KOPT-K1 (cell line): ENCODE measurements at regions not wholly inside any gene's neighbourhood (a gene's known extent, or its start where the extent isn't known, plus 50 kb on each side); places are given as distances from the start of the nearest gene placed in this dataset.

ENCODE experiments used
- H3K27ac ChIP-seq: fragments of 200-600 bp; sonication (generic); 2 replicates; pipeline ENCODE4 v1.5.1; 2016; ENCODE audit warnings: antibody characterized with exemption, mild to moderate bottlenecking, low read depth, low read length; ENCODE audit not compliant: poor library complexity, severe bottlenecking
- H3K36me3 ChIP-seq: fragments of 200-600 bp; sonication (generic); 2 replicates; pipeline ENCODE4 v1.5.1; 2017; ENCODE audit warnings: antibody characterized with exemption, mild to moderate bottlenecking, low read length, moderate library complexity; ENCODE audit not compliant: insufficient read depth
- H3K9me3 ChIP-seq: fragments of 200-600 bp; sonication (generic); 2 replicates; pipeline ENCODE4 v1.5.1; 2017; ENCODE audit warnings: antibody characterized with exemption, low read length, mild to moderate bottlenecking; ENCODE audit not compliant: insufficient read depth, poor library complexity, severe bottlenecking

DNA sequence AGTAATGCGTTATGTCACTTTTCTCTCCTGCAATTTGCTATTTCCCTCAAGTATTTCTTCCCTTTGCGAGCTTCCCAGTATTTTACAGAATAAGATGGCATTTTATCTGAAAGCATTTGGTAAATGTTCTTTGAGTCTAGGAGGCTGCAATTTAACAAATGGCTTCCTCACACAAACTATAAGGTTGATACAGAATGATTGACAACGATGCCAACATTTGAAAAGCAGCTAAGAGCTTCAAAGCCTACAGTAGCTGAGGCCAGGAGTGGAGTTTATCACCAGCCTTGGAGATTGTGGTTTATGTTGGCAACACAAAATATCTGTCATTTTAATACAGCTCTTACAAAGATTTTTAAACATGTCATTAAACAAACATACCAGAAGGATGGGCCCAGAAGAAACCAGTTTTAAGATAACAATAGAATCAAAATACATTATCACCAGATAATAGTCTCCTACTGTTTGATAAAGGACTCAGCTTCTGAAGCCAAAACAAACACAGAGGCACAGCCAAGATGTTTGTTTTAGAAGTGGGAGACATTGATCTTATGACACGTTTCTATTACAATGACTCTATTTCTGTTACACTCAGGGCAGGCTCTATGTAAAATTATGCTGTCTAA, 711.4 kb upstream of the ACVR2A start:
- Histone ChIP-seq H3K36me3 (no peaks in the 10 kb centered on the region), H3K27ac (no peak overlapping the region), H3K9me3 (no peaks in the 10 kb centered on the region)

DNA sequence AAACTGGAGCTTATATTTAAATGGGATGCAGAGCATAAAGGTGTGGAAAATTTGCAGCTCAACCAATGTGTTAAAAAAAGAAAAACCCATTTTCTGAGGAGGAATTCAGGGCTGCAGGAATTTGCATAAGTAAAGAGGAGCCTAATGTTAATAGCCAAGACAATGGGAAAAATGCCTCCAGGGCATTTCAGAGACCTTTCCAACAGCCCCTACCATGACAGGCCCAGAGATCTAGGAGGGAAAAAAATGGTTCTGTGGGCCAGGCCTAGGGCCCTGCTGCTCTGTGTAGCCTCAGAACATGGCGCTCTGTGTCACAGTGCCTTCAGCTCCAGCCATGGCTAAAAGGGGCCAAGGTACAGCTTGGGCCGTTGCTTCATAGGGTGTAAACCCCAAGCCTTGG, 719.7 kb upstream of the ACVR2A start:
- H3K27ac ChIP-seq = no peak overlapping the region
- H3K9me3 ChIP-seq = no peaks in the 10 kb centered on the region
- no peaks in the 10 kb centered on the region for H3K36me3 ChIP-seq

DNA sequence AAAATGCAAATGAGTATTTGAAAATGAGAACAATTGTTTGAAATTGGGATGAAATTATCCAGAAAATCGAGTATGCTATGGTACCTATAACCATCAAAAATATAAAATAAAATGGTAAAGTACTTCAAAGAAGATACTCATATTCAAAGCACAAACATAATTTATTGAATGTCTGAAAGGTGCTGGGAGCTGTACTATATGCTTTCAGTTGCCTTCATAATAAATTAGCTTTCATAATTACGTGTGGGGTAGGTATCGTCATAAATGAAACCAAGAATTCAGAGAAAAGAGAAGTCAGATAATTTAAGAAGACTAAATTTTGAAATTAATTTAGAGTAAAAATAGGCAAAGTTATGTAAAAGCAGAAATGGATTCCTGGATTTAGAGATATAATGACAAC, 721.9 kb upstream of the ACVR2A start:
- Histone ChIP-seq H3K9me3 (no peaks in the 10 kb centered on the region), H3K27ac (no peak overlapping the region)

DNA sequence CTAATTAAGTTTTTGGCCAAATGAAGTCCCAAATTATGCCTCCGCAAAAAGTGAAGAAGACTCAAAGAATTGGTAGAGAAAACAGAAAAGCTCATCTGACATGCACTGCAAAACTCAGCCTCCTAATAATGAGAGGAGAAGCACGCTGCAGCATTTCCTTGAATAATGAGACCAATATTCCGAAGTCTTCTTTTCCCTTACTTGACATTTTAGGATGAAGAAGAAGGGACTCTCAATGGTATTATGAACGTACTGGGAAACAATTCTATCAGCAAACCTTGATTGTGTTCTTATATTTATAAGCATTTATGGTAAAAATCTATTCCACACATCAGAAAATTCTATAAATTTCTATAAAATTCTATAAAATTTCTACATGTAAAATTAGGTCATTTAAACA, 733.9 kb upstream of the ACVR2A start:
- no peaks in the 10 kb centered on the region for H3K36me3 ChIP-seq
- H3K27ac ChIP-seq = no peak overlapping the region
- H3K9me3 ChIP-seq = no peaks in the 10 kb centered on the region

More for the DNA sequence above, 721.9 kb upstream of the ACVR2A start:
- no peaks in the 10 kb centered on the region for H3K36me3 ChIP-seq

DNA sequence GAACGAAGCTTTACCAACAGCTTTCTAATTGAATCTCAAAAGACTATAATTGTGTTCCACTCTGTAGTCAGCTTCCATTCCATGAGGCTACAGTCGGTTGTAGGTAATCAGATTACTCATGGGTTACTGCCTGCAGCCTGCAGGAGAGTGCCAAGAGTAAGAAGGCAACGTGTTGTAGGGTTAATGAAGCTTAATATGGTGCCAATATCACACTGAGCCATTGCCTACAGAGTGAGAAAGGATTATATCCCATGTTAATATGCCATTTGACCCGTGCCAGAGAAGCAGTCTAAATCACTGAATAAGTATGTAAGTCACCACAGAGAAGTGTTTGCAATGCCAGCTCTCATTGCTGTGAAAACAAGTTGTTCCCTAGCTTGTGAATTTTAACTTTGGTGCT, 734.5 kb upstream of the ACVR2A start:
- Histone ChIP-seq H3K27ac (no peak overlapping the region), H3K9me3 (no peaks in the 10 kb centered on the region), H3K36me3 (no peaks in the 10 kb centered on the region)

DNA sequence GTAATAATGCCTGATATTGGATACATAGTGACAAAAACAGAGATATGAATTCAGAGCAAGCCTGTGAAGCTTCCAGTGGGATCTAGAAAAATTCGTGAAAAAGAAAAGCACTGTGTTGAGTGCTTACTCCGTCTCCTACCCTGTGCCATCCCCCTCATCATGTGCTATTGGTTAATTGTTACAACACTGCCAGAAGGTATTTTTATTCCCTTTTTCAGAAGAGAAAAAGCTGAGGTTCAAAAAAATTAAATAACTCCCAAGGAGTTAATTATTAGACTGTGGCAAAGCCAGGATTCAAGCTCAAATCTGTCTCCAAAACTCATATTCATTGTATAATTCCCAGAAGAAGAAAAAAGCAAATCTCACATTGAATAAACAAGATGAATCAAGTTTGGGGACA, 735.5 kb upstream of the ACVR2A start:
- Histone ChIP-seq H3K9me3 (no peaks in the 10 kb centered on the region), H3K27ac (no peak overlapping the region), H3K36me3 (no peaks in the 10 kb centered on the region)

DNA sequence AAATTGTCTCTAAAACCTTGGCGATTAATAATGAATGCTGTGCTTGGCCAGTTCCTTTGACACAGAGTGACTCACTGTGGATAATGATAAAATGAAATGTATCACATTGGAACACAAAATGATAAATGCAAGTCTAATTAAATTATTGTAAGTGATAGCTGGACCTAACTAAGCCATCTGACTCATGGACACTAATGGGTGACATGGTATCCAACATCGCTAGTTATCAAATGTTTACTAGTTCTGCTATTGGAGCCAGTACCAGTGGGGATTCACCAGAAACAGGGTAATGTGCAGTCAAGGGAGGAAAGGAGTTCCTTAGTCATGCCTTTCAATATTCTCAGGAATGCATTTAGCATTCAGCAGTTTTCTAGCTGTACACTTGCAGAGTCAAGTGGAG, 736.3 kb upstream of the ACVR2A start:
- no peaks in the 10 kb centered on the region for H3K9me3 ChIP-seq
- H3K27ac ChIP-seq = no peak overlapping the region
- no peaks in the 10 kb centered on the region for H3K36me3 ChIP-seq

DNA sequence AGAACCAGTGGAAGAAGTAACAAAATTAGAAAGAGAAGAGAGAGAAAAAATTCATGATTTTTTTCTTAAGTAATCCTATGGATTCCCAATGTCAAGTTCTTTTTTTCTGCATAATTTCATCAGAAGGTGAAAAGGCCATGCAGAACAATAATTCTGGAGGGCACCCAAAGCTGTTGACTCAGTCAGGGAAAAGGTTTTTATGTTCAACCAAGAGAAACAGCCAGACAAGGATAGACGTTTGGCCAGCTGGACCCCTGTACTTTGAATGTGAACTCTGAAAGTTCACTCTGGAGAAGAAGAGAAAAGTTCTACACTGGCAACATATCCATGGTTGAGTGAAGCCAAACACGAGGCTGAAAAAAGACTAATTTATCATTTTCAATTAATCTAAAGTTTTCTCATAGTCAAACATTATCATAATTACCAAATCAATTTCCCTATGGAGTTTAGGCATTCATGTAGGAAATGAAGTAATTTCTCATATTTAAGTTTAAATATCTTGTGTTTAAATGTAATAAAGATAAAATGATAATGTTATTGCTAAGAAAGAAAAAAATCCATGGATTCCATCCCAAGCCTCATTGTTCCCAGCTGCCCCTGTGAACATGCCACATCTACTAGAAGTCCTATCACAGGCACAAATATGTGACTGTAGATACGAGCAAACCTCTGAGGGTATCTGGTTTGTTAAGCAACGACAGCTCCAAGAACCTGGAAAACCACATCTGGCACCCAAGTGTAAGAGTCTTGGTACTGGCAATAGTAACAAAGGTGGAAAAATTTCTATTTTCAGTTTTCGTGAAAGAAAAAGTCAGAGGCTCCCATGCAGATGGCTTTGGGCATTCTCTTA, 742.7 kb upstream of the ACVR2A start:
- no peaks in the 10 kb centered on the region for H3K36me3 ChIP-seq
- H3K9me3 ChIP-seq = no peaks in the 10 kb centered on the region
- no peak overlapping the region for H3K27ac ChIP-seq

DNA sequence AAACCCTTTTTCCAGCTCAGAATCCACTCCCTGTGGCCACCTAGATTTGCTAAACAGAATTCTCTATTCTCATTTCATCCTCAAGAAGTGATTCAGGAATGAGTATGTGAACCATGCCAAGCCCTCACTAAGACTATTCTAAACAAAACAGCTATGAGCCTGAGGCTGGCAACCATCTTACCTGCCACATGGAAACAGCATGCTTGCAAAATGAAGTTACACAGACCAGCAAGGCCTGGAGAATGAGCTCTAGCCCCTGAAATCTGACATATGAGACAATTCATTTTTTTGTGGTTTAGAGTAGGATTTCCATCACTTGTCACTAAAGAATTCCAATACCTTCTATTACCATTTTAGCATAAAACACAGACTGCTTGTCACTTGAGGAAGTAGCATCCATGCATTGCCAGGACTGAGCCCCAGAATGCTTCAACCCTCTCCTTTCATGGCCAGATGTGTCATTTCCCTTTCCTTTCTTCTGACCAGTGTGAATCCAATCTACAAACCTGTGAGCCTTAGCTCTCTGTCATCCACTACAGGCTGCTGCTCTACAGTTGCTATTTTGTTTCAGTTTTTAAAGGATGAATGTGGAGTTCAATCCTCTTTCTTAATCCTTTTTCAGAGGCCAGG, 744.3 kb upstream of the ACVR2A start:
- no peaks in the 10 kb centered on the region for H3K36me3 ChIP-seq
- H3K27ac ChIP-seq = no peak overlapping the region
- no peaks in the 10 kb centered on the region for H3K9me3 ChIP-seq

DNA sequence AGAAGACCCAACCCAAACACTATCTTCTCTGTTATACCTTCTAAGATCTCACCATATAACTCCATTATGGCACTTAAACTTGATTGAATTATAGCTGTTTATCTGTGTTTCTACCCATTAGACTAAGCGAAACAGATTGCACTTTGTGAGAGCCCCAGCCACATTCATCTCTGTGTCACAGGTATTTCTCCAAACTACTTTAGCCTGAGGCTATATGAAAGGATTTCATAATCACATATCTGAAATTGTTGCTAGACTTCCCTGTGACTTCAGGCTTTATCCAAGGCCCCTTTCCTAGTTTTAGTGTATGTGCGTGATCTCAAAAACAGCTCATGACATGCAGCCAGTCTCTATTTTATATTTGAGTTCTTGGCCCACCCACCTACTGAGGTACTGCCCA, 745.0 kb upstream of the ACVR2A start:
- H3K27ac ChIP-seq = no peak overlapping the region
- H3K36me3 ChIP-seq = no peaks in the 10 kb centered on the region
- no peaks in the 10 kb centered on the region for H3K9me3 ChIP-seq

DNA sequence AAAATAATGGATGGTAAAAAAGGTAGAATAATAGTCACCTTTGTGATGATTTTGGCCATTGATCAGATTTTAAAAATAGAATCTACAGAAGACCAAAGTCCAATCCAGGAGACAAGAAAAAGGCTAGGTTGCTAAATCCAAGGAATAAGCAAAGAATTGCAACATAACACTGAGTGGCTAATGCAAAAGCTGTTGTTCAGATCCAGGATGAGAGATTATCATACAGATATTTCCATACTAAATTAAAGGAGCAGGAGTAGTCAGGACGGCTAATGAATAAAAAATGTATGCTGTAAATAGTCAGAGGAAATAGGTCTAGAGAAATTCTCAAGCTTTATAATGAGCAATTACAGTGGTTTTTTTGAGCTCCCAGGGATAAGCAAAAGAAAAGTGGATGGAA, 745.9 kb upstream of the ACVR2A start:
- Histone ChIP-seq H3K9me3 (no peaks in the 10 kb centered on the region), H3K27ac (no peak overlapping the region), H3K36me3 (no peaks in the 10 kb centered on the region)

DNA sequence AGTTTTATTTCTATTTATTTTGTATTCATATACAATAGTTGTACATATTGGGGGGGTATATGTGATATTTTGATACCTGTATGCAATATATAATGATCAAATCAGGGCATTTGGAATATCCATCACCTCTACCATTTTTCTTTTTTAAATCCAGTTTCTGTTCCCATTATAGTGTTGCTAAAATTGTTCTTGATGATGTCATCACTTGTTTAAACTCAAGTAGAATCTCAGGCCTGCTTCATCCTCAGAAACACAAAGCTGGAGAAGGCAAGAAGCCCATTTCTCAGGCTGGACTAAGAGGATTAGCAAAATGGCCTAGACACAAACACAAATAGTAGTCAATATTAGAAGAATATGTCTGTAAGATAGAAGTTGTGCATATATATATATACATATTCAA, 747.1 kb upstream of the ACVR2A start:
- Histone ChIP-seq H3K9me3 (no peaks in the 10 kb centered on the region), H3K27ac (no peak overlapping the region), H3K36me3 (no peaks in the 10 kb centered on the region)

DNA sequence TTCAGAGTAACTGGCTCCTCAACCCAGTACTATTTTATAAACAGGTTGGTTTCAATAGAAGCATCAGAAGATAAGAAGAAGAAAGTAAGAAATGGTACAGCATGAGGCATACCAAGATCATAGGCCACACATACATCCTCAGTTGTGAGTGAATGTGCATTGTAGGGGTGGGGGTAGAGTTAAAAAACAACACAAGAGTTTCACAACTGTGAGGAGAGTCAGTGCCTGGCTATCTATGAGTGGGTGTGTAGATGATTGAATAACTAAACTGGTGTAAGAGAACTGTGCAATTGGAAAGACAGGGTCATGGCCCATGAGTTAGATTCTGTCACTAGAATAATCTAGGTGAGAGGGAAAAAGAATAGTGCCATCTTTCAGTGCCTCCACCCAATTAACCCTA, 748.2 kb upstream of the ACVR2A start:
- no peaks in the 10 kb centered on the region for H3K36me3 ChIP-seq

DNA sequence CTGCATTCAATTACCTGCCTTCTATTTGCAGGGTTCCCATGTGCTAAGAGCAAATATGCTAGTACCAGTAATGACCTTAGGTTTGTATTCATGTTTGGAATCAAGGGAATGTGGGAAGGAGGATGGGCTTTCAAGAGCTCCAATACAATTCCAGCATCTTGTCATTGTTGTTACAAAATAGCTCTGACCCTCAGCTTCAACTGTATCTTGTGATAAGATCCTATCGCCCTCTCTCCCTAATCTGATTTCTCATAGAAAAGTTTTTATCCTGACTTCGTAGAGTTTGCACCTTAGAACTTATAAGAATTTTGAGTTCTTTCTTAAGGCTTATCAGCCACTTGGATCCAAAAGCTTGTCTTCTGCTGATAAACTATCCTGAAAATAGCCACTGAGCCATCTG, 749.5 kb upstream of the ACVR2A start:
- no peaks in the 10 kb centered on the region for H3K36me3 ChIP-seq
- H3K9me3 ChIP-seq = no peaks in the 10 kb centered on the region
- no peak overlapping the region for H3K27ac ChIP-seq

More for the DNA sequence above, 748.2 kb upstream of the ACVR2A start:
- H3K27ac ChIP-seq = no peak overlapping the region
- H3K9me3 ChIP-seq = no peaks in the 10 kb centered on the region

DNA sequence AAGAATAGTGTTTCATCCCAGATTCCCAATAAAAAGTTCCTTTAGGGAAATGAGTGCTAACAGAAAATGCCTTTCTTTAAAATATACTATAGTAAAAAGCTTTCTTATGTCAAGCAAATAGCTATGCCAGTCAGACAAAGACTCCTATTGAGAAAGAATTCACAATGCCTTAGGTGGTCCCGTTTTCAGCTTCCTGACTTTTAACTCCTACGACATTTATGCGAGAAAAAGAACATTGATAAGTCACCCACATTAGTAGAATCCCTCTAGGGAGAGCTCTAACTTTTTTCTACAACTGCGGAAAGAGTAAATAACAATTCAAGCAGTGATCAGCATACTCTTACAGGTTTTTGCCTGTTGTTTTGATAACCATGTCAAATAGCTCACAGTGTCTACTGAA, 750.8 kb upstream of the ACVR2A start:
- no peak overlapping the region for H3K27ac ChIP-seq
- H3K9me3 ChIP-seq = no peaks in the 10 kb centered on the region
- no peaks in the 10 kb centered on the region for H3K36me3 ChIP-seq
